ENCODE measurements at regions not wholly inside any gene's neighbourhood (a gene's known extent, or its start where the extent isn't known, plus 50 kb on each side); places are given as distances from the start of the nearest gene placed in this dataset.

GRCh38 chr4:45346816-45347435, 620.6 kb upstream of the GNPDA2 start:
- no peak for TF ChIP-seq CTCF (conservative IDR thresholded peaks at IDR 0.05; ENCODE audit: low read depth, low read length)
- TF ChIP-seq EZH2 (IDR thresholded peaks at IDR 0.05; ENCODE audit: low read length, unreplicated experiment), result no peak
- TF ChIP-seq EZH2phosphoT487 (IDR thresholded peaks at IDR 0.05; ENCODE audit: borderline replicate concordance, low read length), result no peak
